Esophagus muscularis mucosa (tissue), 4 donors: ENCODE measurements at regions not wholly inside any gene's neighbourhood (a gene's known extent, or its start where the extent isn't known, plus 50 kb on each side); places are given as distances from the start of the nearest gene placed in this dataset.

ENCODE experiments used
- DNase-seq: peaks from one replicate; pipeline ENCODE4 v3.0.0-alpha.2; 2017; ENCODE audit errors: extremely low spot score
- H3K27ac ChIP-seq, 4 donors: fragments of 200-600 bp; sonication (generic); replicated peaks in 1 of 4; 1 replicate in 3 of 4; 2 replicates in 1 of 4; pipeline ENCODE4 v1.5.1; 2016 to 2019; ENCODE audit warnings: mild to moderate bottlenecking in 1 of 4
- H3K27me3 ChIP-seq, 4 donors: fragments of 200-600 bp; sonication (generic); one replicate each; pipeline versions ENCODE4 v1.5.1 to v1.6.0; 2016 to 2019
- H3K36me3 ChIP-seq, 4 donors: fragments of 200-600 bp; sonication (generic); one replicate each; pipeline ENCODE4 v1.5.1; 2016 to 2019
- H3K4me1 ChIP-seq, 4 donors: fragments of 200-600 bp; sonication (generic); one replicate each; pipeline ENCODE4 v1.5.1; 2016 to 2019
- H3K4me3 ChIP-seq, 4 donors: fragments of 200-600 bp; sonication (generic); 1 replicate in 2 of 4; 2 replicates in 2 of 4; pipeline ENCODE4 v1.5.1; 2016 to 2019; ENCODE audit warnings: mild to moderate bottlenecking in 4 of 4, moderate library complexity in 1 of 4
- H3K9me3 ChIP-seq, 4 donors: fragments of 200-600 bp; sonication (generic); 1 replicate in 3 of 4; 2 replicates in 1 of 4; pipeline ENCODE4 v1.5.1; 2016 to 2019
- EP300 ChIP-seq: sonication (generic); formaldehyde crosslinking; IDR thresholded peaks from one replicate; pipeline ENCODE4 v1.6.1; 2017; ENCODE audit warnings: antibody characterized with exemption
- POLR2A ChIP-seq: fragments of 450-650 bp; IDR thresholded peaks from one replicate; pipeline ENCODE4 v1.6.1; 2017; ENCODE audit warnings: antibody characterized with exemption, moderate library complexity, mild to moderate bottlenecking, low read depth
- POLR2AphosphoS5 ChIP-seq, 2 donors: sonication (generic); formaldehyde crosslinking; IDR thresholded peaks; one replicate each; pipeline ENCODE4 v1.6.1; 2017; ENCODE audit warnings: antibody characterized with exemption in 2 of 2
- WGBS: methylation state at CpG from one replicate; pipeline ENCODE4 v1.1.5; 2018; 5-methylcytosine and 5-hydroxymethylcytosine counted together
- intact Hi-C: fragments of 100-400 bp; cut with DNase I; formaldehyde crosslinking; loops from one replicate; pipeline ENCODE4 v1.15.1; 2023
- TF ChIP-seq, protein P1 (sequence below), 3 experiments: fragments of 200-600 bp in 2 of 3; fragments of 450-650 bp in 1 of 3; sonication (generic) in 2 of 3; IDR thresholded peaks; one replicate each; pipeline ENCODE4 v1.5.1; 2017 to 2019; ENCODE audit warnings: antibody characterized with exemption in 3 of 3, mild to moderate bottlenecking in 2 of 3, moderate library complexity in 1 of 3

DNA sequence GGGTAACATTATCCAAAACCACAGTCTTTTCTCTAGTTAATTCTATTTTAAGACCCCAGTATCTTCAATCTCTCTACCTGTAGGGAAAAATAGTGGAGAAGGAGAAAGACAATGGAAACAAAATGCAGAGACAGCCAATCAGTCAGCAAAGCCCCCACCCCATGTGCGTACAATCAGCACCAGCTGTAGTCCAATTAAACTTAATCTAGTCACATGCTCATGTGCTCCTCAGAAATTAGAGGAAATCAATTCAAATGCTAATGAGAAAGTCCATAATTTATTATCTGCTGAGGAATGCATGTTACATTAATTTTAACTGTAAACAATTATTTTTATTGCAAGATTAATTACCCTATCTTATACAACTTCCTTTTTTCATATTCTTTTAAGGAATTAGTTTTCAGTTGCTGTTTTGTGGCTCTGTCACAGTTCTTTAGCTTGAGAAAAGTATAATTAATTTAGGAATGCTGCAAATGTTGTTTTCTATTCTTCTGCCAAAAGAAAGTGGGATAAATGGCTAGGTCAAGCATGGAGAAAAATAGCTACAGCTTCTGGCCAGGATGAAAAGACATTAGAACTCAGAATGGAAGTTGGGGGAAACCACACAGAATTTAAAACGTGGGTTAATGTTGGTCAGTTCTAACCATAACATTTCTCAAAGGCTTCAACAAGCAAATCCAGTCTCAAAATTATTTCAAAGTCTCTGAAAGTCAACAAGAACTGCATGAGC lies 232.4 kb upstream of the HNRNPA3 start:
- intact Hi-C loops = no loop called here
- Histone ChIP-seq H3K4me3 (no peak overlapping the region), H3K27ac (no peak overlapping the region), H3K4me1 (no peaks in the 10 kb centered on the region), H3K9me3 (no peaks in the 10 kb centered on the region), H3K36me3 (no peaks in the 10 kb centered on the region), H3K27me3 (peaks cover 0 to 5% (median 2%) of the 10 kb centered on the region in 4 donors)
- WGBS = 58% methylated on average over 2 of the region's 2 CpGs
- no peak for DNase-seq
- TF ChIP-seq EP300 (no peak), POLR2AphosphoS5 (IDR thresholded peaks at IDR 0.05) (no peak), POLR2A (no peak)
- TF ChIP-seq, protein P1, sequence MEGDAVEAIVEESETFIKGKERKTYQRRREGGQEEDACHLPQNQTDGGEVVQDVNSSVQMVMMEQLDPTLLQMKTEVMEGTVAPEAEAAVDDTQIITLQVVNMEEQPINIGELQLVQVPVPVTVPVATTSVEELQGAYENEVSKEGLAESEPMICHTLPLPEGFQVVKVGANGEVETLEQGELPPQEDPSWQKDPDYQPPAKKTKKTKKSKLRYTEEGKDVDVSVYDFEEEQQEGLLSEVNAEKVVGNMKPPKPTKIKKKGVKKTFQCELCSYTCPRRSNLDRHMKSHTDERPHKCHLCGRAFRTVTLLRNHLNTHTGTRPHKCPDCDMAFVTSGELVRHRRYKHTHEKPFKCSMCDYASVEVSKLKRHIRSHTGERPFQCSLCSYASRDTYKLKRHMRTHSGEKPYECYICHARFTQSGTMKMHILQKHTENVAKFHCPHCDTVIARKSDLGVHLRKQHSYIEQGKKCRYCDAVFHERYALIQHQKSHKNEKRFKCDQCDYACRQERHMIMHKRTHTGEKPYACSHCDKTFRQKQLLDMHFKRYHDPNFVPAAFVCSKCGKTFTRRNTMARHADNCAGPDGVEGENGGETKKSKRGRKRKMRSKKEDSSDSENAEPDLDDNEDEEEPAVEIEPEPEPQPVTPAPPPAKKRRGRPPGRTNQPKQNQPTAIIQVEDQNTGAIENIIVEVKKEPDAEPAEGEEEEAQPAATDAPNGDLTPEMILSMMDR (IDR thresholded peaks at IDR 0.05) = no peak

DNA sequence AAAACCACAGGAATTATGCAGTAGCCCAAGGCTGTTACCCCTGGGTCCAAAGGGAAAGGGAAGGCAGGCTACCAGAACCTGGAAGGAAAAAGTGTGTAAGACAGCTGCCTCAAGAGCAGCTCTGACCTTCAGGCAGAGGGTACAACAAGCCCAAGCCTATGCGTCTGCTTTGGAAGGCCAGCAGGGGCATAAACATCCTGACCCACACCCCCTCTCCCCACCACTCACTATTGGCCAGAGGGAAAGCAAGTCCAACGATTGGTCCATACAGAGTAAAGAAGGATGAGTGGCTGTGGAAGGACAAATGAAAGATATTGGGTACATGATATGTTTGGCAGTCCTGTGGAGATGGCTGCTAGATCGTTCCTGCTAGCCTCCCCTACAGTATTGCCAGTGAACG lies 227.6 kb upstream of the HNRNPA3 start:
- DNase-seq = no peak
- H3K36me3 ChIP-seq = no peaks in the 10 kb centered on the region
- H3K9me3 ChIP-seq = no peaks in the 10 kb centered on the region
- no peak overlapping the region for H3K4me3 ChIP-seq
- no peak overlapping the region for H3K27ac ChIP-seq
- intact Hi-C loops = no loop called here
- no peaks in the 10 kb centered on the region for H3K4me1 ChIP-seq
- TF ChIP-seq EP300 = no peak
- TF ChIP-seq POLR2A = no peak
- no peak for TF ChIP-seq POLR2AphosphoS5 (IDR thresholded peaks at IDR 0.05)
- TF ChIP-seq, protein P1 (IDR thresholded peaks at IDR 0.05) = no peak
- WGBS = 96% methylated on average over 4 of the region's 4 CpGs
- peaks cover 0 to 6% (median 2%) of the 10 kb centered on the region in 4 donors for H3K27me3 ChIP-seq

DNA sequence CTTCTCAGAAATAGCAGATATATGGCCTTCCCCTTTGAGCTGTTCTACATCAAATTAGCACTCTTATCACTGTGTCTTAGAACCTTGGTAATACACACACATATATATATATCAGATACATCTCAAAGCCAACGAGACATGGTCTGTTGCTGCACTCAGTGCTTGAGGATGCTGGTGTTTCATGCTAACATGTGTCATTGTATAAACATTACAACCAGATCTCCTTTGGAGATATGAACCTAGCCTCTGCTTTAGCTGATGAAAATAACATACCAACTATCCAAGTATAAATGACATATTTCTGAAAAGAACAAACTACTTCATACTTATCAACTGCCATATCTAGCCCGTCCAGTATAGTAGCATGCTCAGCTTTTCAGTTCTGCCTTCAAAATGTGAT lies 226.7 kb upstream of the HNRNPA3 start:
- intact Hi-C loops = no loop called here
- 82% methylated on average over 2 of the region's 2 CpGs for WGBS

DNA sequence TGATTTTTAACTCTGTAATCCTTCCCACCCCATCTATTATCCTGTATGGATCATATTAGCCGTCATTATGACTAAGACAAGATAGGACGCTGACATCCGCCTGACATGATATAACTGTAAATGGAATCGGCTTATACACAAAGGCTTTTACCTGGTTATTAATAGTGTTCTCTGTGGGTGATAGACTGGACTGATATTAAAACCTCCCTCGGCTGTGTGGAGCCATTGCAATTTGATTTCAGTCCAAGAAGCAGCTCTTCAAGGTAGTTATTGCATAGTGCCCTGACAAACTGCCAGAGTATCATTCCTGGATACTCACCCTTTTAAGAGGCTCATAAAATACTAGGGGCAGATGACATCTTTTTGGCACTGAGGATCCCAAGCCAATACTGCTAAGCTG lies 226.1 kb upstream of the HNRNPA3 start:
- Histone ChIP-seq H3K9me3 (no peaks in the 10 kb centered on the region), H3K36me3 (no peaks in the 10 kb centered on the region), H3K4me1 (no peaks in the 10 kb centered on the region), H3K27ac (no peak overlapping the region), H3K4me3 (no peak overlapping the region), H3K27me3 (peaks cover 0 to 6% (median 2%) of the 10 kb centered on the region in 4 donors)
- no peak for TF ChIP-seq POLR2AphosphoS5 (IDR thresholded peaks at IDR 0.05)
- TF ChIP-seq, protein P1 (IDR thresholded peaks at IDR 0.05) = no peak
- no peak for TF ChIP-seq POLR2A
- no peak for TF ChIP-seq EP300
- intact Hi-C loops = no loop called here
- WGBS = 78% methylated on average over 5 of the region's 5 CpGs
- DNase-seq = no peak

More for the DNA sequence above, 226.7 kb upstream of the HNRNPA3 start:
- Histone ChIP-seq H3K4me1 (no peaks in the 10 kb centered on the region), H3K27ac (no peak overlapping the region), H3K27me3 (peaks cover 0 to 6% (median 2%) of the 10 kb centered on the region in 4 donors), H3K4me3 (no peak overlapping the region), H3K36me3 (no peaks in the 10 kb centered on the region), H3K9me3 (no peaks in the 10 kb centered on the region)
- no peak for DNase-seq
- TF ChIP-seq EP300 (no peak), POLR2AphosphoS5 (IDR thresholded peaks at IDR 0.05) (no peak), POLR2A (no peak)
- TF ChIP-seq, protein P1 (IDR thresholded peaks at IDR 0.05) = no peak

DNA sequence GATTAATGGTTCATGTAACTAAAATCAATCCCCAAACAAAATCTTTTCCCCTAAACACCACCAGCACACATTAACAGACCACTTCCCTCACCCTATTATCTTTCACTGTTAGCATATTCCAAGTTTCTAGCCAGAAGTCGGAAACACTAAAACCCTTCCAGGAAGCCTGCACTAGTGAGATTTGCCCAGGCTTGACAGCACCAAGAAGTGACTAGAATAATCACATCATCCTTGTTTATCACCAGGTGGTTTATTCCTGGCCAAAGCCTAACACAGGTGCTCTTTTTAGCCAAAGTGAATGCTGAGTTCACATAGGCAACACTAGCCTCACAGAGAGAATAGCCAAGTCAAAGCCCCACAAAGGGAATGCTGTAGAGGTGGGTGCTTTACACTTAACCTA lies 221.2 kb upstream of the HNRNPA3 start:
- intact Hi-C loops = no loop called here
- H3K27ac ChIP-seq = no peak overlapping the region
- DNase-seq = no peak
- H3K36me3 ChIP-seq = no peaks in the 10 kb centered on the region
- WGBS = 68% methylated on average over 1 of the region's 1 CpG
- H3K9me3 ChIP-seq = no peaks in the 10 kb centered on the region
- no peaks in the 10 kb centered on the region for H3K4me1 ChIP-seq
- TF ChIP-seq EP300 (no peak), POLR2A (no peak), POLR2AphosphoS5 (IDR thresholded peaks at IDR 0.05) (no peak)
- TF ChIP-seq, protein P1 (IDR thresholded peaks at IDR 0.05) = no peak
- H3K4me3 ChIP-seq = no peak overlapping the region
- no peaks in the 10 kb centered on the region for H3K27me3 ChIP-seq
